VCaP (cell line): ENCODE measurements at regions not wholly inside any gene's neighbourhood (a gene's known extent, or its start where the extent isn't known, plus 50 kb on each side); places are given as distances from the start of the nearest gene placed in this dataset.
"Not testable (repeated sequence)": the region's sequence is repeated elsewhere in the genome, so short reads cannot be mapped to it uniquely, and the experiment has no call there.

Source experiments
- H3K27ac ChIP-seq: fragments of 450-650 bp; 2 replicates; pipeline ENCODE4 v1.5.1; 2017
- CTCF ChIP-seq: fragments of 450-650 bp; conservative IDR thresholded peaks from 2 replicates; pipeline ENCODE4 v1.5.1; 2017; ENCODE audit warnings: mild to moderate bottlenecking, moderate library complexity

- TF ChIP-seq CTCF, result no peak
- no peak overlapping the region for H3K27ac ChIP-seq
Measured at GRCh38 chr15:26261966-26262365, 398.8 kb upstream of the ATP10A start.

- no peak for TF ChIP-seq CTCF
- H3K27ac ChIP-seq, result no peak overlapping the region
Measured at GRCh38 chr15:26261413-26261812, 398.3 kb upstream of the ATP10A start.

GRCh38 chr15:26260517-26261133 lies 397.5 kb upstream of the ATP10A start:
- peak; percentile 94 for TF ChIP-seq CTCF
- H3K27ac ChIP-seq, result no peak overlapping the region

GRCh38 chr15:26259581-26259980 lies 396.5 kb upstream of the ATP10A start:
- H3K27ac ChIP-seq, result no peak overlapping the region
- no peak for TF ChIP-seq CTCF

GRCh38 chr15:26244782-26245181 lies 381.7 kb upstream of the ATP10A start:
- not testable (repeated sequence) for H3K27ac ChIP-seq

GRCh38 chr15:26243382-26243781 lies 380.3 kb upstream of the ATP10A start:
- no peak for TF ChIP-seq CTCF

GRCh38 chr15:26242565-26243071 lies 379.5 kb upstream of the ATP10A start:
- no peak for TF ChIP-seq CTCF
- no peak overlapping the region for H3K27ac ChIP-seq

More at GRCh38 chr15:26243382-26243781, 380.3 kb upstream of the ATP10A start:
- H3K27ac ChIP-seq, result no peak overlapping the region

- no peak for TF ChIP-seq CTCF
- H3K27ac ChIP-seq, result no peak overlapping the region
Measured at GRCh38 chr15:26235864-26236263, 372.7 kb upstream of the ATP10A start.
